ENCODE measurements at regions not wholly inside any gene's neighbourhood (a gene's known extent, or its start where the extent isn't known, plus 50 kb on each side); places are given as distances from the start of the nearest gene placed in this dataset.

DNA sequence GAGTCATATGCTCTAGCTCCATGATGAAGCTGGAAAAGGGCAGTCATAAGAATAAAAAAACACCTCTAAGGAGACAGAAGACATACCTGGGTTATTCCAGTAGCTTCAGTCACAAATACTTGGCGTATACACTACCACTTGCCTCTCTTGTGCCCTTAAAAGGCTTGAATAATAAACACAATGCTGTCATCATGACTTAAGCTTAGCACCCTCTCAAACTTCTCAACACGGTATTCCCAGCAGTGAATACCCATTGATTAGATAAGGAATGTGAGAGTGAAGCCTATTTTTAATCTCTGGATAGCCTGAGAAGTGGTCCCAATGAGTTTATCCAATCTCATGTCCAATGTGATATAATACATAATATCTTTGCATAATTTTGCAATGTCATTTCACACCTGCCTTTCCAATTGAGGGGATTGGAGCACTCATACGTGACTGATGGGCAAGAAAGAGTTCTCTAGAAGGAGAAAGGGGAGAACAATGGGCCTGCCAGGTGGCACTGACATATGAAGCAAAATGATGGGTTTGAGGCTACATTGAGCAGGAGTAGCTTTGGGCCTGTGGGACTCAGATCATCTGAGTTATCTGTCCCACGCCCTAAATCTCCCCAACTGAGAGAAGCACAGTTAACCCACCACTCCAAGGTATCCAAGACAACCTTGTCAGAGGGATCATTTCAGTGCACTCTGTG is 298.6 kb upstream of the DAB1 start:
- no peak for DNase-seq (ENCODE audit: low spot score)

DNA sequence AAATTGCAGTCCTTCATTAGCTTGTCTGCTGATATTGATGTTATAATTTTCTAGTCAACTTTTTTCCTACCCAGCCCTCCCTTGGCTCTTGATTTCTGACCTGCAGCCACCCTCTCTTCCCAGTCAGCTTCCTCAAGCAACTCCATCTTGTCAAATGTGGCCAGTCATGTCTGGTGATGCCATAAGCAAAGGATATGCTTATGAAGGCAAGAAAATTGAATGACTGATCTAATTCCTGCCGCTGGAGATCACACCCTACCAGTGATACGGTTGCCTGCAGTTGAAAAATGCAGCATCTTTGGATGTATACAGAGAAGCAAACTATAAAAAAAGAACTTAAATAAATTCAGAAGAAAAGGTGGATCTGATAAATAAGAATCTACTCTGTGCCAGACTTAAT is 297.1 kb upstream of the DAB1 start:
- no peak for DNase-seq (ENCODE audit: low spot score)

DNA sequence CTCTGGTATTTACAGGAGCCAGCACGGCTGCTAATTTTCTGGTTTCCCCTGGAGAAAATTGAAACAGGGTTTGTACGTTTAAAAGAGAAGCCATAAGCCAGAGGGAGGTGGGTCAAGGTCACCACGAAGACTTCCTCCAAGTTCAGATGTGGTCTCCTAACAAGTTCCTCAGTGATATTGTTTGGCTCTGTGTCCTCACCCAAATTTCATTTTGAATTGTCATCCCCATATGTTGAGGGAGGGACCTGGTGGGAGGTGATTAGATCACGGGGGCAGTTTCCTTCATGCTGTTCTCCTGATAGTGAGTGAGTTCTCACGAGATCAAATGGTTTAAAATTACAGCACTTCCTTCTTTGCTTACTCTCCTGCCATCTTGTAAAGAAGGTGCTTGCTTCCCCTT is 295.4 kb upstream of the DAB1 start:
- no peak for DNase-seq (ENCODE audit: low spot score)

DNA sequence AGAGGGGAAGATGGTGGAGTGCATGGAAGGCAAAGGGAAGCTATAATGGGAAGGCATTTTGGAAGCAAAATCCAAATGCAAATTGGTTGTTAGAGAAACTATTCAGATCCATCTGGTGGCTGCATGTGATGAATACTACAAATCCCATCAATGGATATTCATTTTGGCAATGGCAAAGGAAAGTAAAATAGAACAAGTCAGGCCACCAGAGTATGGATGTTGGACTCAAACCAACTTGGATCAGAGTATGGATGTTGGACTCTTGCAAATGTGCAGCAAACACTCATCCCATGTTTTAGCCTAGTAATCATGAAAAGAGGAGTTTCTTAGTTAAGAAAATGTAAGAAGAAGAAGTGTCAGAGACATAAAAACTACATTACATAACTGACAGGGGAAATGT is 289.6 kb upstream of the DAB1 start:
- DNase-seq (ENCODE audit: low spot score): no peak

DNA sequence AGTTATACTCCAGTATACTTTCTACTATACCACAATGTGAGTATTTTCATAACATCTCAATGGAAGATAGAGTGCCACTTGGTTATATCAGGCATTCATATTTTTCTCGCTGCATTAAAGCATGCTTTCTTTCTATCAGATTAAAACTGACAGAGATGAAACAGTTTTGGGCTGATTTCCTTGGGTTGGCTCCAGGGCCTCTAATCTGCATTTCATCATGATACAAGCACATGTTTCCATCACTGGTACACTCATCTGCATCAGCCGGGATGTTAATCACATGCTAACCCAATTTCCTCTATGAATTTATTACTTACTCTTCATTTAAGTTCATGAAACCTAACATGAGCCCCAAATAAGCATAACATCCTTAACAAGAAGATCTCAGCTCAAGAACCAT is 289.0 kb upstream of the DAB1 start:
- no peak for DNase-seq (ENCODE audit: low spot score)

DNA sequence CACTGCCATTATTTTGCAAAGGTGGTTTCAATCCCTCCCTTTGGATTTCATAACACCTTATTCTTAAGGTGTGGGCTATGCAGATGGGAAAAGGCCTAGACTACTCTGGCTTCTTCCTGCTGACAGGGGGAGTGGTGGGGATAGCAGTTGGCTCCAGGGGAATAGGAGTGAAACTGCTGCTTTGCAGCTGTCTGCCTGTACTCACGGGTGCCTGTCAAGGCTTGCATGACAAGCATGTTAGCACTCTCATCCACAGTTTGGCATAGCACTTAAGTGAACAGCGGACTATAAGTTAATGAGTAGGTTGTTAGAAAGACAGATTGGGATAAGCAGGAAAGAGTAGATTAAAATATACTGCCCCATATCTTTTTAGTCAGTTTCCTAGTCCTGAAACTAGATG is 287.5 kb upstream of the DAB1 start:
- DNase-seq (ENCODE audit: low spot score): no peak

DNA sequence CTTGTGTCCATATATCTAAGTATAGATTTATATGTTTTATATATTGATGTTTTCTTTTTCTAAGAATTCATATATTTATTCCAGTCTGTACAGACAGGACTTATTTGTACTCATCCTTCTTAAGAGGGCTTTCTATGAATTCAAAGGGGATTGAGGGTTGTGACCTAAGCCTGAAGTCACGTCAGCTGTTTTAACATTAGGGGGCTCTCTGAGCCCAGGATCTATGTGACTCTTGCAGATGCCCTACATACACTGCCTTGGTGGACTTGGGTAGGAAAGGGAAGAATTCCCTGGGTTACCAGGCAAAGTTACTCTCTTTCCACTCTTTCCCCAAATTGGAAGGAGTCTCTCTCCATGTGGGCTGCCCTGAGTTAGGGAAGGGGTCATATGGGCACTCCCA is 283.8 kb upstream of the DAB1 start:
- no peak for DNase-seq (ENCODE audit: low spot score)

DNA sequence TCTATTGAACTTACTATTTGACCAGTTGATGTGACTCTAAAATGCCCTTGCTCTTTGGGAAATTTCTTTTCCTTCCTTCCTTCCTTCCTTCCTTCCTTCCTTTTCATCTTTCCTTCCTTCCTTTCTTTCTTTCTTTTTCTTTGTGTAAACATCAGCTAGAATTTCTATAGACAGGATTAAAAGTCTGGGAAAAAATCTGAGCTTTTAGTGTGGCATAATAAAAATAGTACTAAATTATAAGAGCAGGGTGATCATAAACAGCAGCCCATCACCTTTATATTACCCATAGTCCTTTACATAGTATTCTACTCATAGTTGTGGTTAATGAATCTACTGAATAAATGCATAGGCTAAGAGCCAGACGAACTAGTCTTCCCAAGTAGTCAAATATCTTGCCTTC is 281.0 kb upstream of the DAB1 start:
- DNase-seq (ENCODE audit: low spot score): no peak

DNA sequence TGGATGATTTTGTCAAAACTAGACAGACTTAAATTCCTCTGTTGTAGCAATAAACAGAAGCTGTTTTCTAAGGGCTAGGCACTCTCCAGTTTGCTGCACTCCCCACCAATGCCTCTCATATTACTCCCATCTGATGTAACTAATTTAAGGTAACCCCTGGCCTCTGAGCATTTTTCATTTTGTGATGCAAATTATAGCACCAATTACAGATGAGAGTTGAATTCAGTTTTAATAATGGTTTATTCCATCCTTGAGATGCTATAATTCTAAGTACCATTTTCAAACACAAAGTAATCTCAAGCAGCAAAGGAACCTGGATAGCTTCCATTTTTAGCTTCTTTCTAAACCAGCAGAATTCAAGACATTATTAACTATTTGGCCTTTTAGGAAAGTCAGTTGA is 280.4 kb upstream of the DAB1 start:
- DNase-seq (ENCODE audit: low spot score): no peak

DNA sequence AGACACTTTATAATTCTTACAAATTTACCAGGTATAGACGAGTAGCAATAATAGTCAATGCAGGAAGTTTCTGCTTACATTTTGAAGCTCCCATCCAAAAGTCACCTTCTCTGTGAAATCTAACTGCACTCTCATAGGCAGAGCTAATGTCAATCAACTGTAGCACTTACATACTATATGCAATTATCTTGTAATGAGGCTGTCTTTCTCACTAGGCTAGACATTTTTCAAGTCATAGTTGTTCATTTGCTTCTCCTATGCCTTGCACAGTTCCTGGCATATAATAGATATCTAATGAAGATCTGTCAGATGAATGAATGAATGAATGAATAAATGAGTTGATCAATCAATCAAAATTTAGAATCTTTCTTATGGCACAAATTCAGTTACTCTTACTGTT is 273.0 kb upstream of the DAB1 start:
- no peak for DNase-seq (ENCODE audit: low spot score)

DNA sequence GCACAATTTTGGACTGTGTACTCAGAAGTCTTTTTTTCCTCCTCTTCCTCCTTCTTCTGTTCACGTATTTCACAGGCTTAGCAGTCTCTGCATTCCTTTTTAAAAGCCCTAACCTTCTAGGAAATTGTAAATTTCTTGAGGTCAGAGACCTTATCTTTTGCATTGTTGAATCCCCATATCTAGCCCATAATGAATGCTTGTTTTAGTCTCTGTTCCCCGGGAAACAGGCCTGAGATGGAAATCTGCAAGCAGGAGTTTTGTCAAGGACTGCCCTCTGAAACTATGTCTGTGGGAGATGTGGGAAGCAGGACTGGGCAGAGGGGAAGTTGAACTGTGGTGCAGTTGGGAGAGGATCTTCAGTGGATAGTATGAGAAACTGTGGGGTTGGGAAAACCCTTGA is 272.2 kb upstream of the DAB1 start:
- DNase-seq (ENCODE audit: low spot score): no peak

DNA sequence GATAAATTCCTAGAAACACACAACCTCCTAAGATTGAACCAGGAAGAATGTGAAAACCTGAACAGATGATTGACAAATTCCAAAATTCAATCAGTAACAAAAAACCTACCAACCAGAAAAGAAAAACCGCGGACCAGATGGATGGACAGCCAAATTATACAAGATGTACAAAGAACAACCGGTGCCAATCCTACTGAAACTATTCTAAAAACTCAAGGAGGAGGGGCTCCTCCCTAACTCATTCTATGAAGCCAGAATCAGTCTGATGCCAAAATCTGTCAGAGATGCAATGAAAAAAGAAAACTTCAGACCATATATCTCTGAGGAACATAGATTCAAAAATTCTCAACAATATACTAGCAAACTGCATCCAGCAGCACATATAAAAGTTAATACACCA is 262.4 kb upstream of the DAB1 start:
- DNase-seq (ENCODE audit: low spot score): no peak

DNA sequence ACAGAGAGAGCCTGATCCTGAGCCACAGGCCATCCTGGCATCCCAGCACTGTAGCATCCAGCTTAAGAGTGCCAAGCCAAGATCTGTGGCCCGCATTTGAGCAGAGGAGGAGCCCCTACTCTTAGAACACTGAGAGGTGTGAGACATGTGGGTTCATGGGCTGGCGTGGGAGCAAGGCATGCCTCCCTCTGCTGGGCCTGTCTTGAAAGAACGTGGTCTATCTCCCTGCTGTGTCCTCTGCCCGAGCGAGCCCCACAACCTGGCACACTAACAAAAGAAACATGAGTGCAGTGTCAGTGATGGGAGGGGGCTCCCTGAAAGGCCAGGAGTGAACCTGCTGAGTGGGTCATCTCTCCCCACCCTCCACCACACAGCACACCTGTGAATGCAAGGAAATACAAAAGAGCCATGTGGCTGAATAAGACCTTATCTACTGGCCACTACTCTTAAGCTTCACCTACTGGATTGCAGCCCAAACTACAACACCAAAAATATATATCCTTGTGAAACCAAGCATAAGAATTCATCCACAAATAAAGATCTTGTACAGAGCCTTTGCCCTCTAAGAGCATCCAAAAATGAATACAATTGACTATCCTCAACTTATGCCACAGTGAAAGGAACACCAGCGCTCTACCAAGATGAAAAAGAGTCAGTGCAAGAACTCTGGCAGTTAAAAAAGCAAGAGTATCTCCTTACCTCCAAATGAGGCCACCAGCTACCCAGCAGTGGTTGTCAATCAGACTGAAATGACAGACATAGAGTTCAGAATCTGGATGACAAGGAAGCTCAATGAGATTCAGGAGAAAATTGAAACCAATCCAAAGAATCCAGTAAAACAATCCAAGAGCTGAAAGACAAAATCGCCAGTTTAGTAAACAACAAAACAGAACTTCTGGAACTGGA is 259.4 kb upstream of the DAB1 start:
- no peak for DNase-seq (ENCODE audit: low spot score)

DNA sequence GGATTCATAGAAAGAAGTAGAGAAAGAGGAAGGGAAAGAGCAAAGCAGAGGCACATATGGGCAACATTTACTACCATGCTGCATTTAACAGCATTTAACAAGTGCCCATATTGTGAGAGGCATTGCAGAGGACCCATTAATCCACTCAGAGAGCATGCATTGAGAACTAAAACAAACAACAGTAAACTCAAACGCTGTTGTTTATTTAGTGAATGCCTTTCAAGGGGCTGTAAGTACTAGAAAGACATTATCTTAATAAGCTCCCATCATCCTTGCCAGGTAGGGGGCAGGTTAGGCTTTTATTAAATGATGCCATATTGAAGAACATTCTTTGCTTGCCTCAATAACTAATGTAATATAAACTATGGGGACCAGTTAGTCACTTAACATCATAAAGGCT is 254.3 kb upstream of the DAB1 start:
- DNase-seq (ENCODE audit: low spot score): no peak

DNA sequence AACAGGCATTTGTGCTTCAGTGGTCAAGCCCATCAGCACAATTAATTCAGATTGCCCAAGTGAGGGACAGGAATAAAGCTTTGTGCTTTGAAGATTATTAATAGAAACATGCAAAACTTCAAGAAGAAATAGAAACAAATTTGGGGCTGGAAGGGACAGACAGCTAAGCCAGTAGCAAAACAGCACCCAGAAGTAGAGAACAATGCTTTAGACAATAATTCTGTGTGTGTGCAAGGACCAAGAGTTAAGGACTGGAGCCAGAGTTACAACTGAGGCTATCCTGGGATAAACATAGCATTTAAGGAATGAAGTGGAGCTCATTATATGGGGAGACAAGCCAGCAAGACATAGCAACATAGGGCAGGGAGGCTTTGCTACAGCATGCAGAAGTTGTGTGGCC is 251.9 kb upstream of the DAB1 start:
- no peak for DNase-seq (ENCODE audit: low spot score)

DNA sequence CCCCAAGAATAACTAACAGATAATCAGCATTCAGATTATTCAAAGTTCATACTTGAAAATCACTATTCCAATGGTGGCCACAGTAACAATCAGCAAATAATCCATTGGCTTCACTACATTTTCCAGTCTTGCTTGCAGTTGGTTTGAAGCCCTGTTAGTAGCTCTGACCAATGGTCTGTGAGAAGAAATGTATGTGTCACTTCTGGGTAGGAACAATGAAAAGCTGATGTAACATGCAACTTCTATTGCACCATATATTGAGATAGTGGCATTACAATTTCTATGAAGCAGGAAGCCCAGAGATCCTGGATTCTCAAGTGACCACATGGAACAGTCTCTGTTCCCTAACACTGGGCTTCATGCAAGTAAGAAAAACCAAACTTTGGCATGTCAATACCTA is 250.9 kb upstream of the DAB1 start:
- DNase-seq (ENCODE audit: low spot score): peak; percentile 51

DNA sequence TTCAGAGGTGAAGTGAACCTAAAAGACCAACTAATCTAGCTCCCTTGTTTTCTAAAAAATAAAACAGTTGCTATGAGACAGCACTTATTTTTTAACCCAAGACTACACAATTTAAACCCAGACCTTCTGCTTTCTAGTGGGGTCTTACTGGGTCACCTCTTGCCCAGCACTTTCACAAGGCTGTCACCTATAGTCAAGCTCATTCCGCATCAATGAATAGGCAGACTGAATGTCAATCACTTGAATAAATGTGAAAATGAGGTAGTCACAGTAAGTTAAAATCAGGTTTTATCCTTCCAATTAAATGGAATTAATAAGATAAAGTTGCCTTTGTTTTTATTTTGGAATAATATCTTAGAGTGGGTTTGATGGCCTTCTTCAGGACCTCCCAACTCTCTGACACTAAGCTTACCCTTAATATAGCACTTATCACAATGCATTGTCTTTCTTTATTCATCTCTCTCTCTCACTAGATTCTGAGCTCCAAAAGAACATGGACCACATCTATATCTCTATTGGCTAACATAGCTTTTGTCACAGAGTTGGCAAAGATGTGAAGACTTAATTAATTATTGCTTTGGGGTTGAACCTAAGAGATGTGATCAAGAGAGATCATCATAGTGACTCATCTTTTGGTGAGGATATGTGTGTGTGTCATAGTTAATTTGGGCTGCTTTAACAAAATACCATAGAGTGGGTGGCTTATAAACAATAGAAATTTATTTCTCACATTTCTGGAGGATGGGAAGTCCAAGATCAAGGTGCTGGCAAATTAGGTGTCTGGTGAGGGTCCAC is 248.7 kb upstream of the DAB1 start:
- no peak for DNase-seq (ENCODE audit: low spot score)

DNA sequence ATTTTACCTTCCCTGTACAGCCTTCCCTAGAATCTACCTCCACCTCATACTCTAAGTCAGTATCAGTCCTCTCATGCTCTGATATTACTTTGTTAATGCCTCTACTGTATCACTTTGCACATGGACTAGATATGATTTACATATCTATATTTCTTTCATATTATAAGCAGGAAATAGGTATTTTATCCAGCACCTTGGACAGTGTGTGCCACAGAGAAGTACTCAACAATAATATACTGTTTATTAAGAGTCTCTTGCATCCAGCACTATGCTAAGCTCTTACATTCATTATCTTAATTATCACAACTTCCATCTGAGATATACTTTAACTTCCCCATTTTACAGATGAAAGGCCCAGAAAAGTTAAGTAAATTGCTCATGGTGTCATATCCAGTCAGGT is 247.9 kb upstream of the DAB1 start:
- no peak for DNase-seq (ENCODE audit: low spot score)

DNA sequence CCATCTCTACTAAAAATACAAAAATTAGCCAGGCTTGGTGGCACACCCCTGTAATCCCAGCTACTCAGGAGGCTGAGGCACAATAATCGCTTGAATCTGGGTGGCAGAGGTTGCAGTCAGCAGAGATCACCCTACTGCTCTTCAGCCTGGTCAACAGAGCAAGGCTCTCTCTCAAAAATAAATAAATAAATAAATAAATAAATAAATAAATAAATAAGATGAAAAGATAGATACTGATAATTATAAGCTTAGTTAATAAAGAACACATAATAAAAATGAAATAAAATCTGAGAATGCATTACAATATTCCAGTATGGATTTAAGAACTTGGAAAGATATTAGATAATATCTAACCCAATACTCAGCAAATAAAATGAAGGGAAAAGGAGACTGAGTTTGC is 235.9 kb upstream of the DAB1 start:
- DNase-seq (ENCODE audit: low spot score): no peak

DNA sequence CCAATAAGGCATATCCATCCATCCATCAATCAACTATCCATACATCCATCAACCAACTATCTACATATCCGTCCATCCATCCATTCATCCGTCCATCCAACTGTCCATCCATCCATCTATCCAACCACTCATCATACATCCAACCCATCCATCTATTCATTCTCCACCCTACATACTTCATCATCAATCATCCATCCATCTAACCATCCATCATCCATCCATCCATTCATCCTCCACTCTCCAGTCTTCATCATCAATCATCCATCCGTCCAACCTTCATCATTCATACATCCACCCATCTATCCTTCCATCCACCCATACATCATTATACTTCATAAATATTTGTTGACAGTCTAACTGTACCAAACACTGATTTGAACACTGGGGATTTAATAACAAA is 231.3 kb upstream of the DAB1 start:
- no peak for DNase-seq (ENCODE audit: low spot score)

DNA sequence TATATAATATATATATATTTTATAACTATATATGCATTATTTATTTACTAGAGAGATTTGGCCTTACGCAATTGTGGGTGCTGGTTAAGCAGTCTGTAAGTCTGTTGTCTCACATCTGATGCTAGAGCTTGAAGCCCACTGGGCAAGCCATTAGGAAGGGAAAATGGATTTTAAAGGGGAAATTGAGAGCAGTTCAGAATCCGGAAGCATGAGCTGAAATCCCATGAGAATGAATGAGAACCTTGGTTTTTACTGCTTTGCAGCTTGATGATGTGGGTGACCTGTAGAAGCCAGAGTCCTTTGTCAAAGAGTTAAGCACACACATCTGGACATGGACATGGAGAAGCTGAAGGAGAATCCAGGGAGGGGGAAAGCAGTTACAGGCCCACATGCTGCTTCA is 220.8 kb upstream of the DAB1 start:
- no peak for DNase-seq (ENCODE audit: low spot score)

DNA sequence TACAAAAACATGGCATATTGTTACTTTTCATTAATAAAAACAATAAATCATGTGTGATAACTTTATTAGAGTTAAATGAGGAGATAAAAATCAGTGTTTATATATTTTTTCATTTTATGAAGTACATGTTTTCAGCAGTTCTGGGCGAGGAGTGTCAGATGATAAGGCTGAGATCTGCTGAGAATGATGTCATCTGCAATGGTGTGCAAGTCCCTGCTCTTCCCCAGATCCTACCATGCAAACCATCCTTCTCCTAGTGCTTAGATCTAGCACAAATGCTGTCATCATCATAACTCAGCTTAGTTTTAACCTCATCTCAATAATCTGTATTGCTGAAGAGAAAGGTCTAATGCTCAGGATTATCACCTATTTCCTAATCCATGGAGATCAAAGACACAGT is 214.4 kb upstream of the DAB1 start:
- no peak for DNase-seq (ENCODE audit: low spot score)

DNA sequence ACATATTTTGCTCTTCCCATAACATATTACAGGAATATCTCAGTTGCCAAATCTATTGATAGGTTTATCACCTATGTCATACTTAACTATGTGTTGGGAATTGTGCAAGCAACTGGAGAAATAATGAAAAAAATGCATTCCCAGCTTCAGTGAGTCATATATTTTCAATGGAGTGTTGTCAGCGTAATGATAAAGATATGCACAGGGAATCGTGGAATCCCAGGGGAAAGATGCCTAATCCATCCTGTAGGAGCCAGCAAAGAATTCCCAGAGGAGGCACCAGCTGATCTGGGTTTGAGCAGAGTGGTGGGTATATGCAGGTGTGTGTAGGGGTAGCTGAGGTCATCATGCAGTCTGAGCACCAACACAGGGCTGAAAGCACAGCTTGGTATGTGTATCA is 213.3 kb upstream of the DAB1 start:
- DNase-seq (ENCODE audit: low spot score): peak; percentile 2
